Mesothelial cell of epicardium (in vitro differentiated cells): ENCODE measurements at regions not wholly inside any gene's neighbourhood (a gene's known extent, or its start where the extent isn't known, plus 50 kb on each side); places are given as distances from the start of the nearest gene placed in this dataset.

Experiments
- DNase-seq, 2 experiments: peaks; one replicate each; pipeline ENCODE4 v3.0.0; 2021; ENCODE audit warnings: low spot score in 2 of 2; ENCODE audit not compliant: unreplicated experiment in 2 of 2
- H3K27ac Mint-ChIP-seq: 2 replicates; pipeline ENCODE4 v1.8.0; 2021; ENCODE audit warnings: mixed read lengths
- H3K27me3 Mint-ChIP-seq: 2 replicates; pipeline ENCODE4 v1.8.0; 2021; ENCODE audit warnings: low read depth, mixed read lengths
- H3K36me3 Mint-ChIP-seq: 2 replicates; pipeline ENCODE4 v1.8.0; 2021; ENCODE audit warnings: mixed read lengths
- H3K4me1 Mint-ChIP-seq: 2 replicates; pipeline ENCODE4 v1.8.0; 2021; ENCODE audit warnings: mixed read lengths
- H3K4me3 Mint-ChIP-seq: 2 replicates; pipeline ENCODE4 v1.8.0; 2021; ENCODE audit warnings: mild to moderate bottlenecking, moderate library complexity, mixed read lengths
- H3K9me3 Mint-ChIP-seq: 2 replicates; pipeline ENCODE4 v1.8.0; 2021; ENCODE audit warnings: mixed read lengths
- TF ChIP-seq, protein P1 (sequence below): fragments of 200-600 bp; sonication (generic); IDR thresholded peaks from one replicate; pipeline ENCODE4 v1.5.0; 2021; ENCODE audit warnings: antibody characterized with exemption; ENCODE audit not compliant: unreplicated experiment

DNA sequence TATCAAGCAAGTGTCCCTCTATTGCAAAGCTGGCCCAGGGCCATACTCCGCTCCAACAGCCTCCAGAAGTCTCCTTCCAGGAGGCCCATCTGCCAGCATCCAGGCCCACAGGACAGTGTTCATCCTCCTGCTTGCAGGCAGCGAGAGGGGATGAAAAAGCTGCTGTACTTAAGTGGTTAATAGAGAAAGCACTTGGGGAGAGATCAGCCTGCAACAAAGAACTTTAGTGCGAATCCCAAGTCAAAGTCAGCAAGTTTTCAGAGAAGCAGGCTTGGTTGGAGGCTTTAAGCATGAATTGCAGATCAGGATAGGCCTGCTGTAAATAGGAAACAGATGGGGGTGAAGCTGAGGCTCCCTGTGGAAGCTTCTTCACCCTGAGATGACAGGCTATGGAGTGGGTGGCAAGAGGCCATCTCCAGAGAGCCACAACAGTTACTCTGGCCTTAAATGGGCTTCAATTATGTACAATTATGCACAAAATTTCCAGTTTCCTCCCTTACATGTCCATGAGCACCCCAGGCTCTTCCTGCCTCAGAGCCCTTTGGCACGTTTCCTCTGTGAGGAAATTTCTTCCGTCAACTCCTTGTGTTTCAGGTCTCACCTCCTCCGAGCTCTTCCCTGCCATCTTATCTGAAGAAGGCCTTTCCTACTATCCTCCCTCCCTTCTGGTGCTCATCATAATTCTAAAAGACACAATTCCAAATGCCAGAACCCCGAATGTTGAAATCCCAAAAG is 98.0 kb upstream of the NR3C1 start:
- no peaks in the 10 kb centered on the region for H3K36me3 Mint-ChIP-seq
- no peak overlapping the region for H3K27ac Mint-ChIP-seq
- H3K4me1 Mint-ChIP-seq, result peaks cover 18% of the 10 kb centered on the region
- H3K9me3 Mint-ChIP-seq, result peaks cover 10% of the 10 kb centered on the region
- H3K27me3 Mint-ChIP-seq, result no peaks in the 10 kb centered on the region
- TF ChIP-seq, protein P1, sequence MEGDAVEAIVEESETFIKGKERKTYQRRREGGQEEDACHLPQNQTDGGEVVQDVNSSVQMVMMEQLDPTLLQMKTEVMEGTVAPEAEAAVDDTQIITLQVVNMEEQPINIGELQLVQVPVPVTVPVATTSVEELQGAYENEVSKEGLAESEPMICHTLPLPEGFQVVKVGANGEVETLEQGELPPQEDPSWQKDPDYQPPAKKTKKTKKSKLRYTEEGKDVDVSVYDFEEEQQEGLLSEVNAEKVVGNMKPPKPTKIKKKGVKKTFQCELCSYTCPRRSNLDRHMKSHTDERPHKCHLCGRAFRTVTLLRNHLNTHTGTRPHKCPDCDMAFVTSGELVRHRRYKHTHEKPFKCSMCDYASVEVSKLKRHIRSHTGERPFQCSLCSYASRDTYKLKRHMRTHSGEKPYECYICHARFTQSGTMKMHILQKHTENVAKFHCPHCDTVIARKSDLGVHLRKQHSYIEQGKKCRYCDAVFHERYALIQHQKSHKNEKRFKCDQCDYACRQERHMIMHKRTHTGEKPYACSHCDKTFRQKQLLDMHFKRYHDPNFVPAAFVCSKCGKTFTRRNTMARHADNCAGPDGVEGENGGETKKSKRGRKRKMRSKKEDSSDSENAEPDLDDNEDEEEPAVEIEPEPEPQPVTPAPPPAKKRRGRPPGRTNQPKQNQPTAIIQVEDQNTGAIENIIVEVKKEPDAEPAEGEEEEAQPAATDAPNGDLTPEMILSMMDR, result no peak
- H3K4me3 Mint-ChIP-seq, result no peak overlapping the region
- no peak for DNase-seq

GRCh38 chr5:143499480-143500114 is 96.1 kb upstream of the NR3C1 start:
- TF ChIP-seq, protein P1, result no peak
- Mint-ChIP-seq H3K27me3 (no peaks in the 10 kb centered on the region), H3K4me1 (peaks cover 28% of the 10 kb centered on the region), H3K27ac (no peak overlapping the region), H3K9me3 (no peaks in the 10 kb centered on the region), H3K36me3 (no peaks in the 10 kb centered on the region), H3K4me3 (no peak overlapping the region)
- DNase-seq, result no peak

DNA sequence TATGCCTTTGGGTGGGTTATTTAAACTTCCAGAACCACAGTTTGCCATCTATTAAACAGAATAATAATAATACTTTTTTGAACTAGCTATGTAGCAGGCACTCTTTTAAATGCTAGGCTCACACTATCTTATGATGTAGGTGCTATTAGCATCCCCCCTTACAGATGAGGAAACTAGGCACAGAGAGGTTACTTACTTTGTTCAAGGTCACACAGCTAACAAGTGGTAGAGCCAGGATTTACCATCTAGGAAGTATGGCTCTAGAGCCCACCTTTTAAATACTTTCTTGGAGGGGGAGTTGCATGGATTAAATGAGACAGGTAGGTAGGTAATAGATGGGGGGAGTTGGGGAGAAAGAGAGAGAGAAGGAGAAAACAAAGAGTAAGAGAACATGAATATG is 95.3 kb upstream of the NR3C1 start:
- H3K27me3 Mint-ChIP-seq, result no peaks in the 10 kb centered on the region
- no peaks in the 10 kb centered on the region for H3K36me3 Mint-ChIP-seq
- no peak for DNase-seq
- no peak overlapping the region for H3K27ac Mint-ChIP-seq
- no peak overlapping the region for H3K4me3 Mint-ChIP-seq
- TF ChIP-seq, protein P1, result no peak
- H3K9me3 Mint-ChIP-seq, result no peaks in the 10 kb centered on the region
- H3K4me1 Mint-ChIP-seq, result peaks cover 33% of the 10 kb centered on the region

- TF ChIP-seq, protein P1, result no peak
- Mint-ChIP-seq H3K4me1 (peaks cover 35% of the 10 kb centered on the region), H3K27me3 (no peaks in the 10 kb centered on the region), H3K4me3 (no peak overlapping the region), H3K36me3 (no peaks in the 10 kb centered on the region), H3K9me3 (peaks cover 3% of the 10 kb centered on the region), H3K27ac (no peak overlapping the region)
- no peak for DNase-seq
Measured at GRCh38 chr5:143497749-143498148, 94.3 kb upstream of the NR3C1 start.

GRCh38 chr5:143496943-143497342 is 93.5 kb upstream of the NR3C1 start:
- no peak for DNase-seq
- TF ChIP-seq, protein P1, result no peak
- H3K27me3 Mint-ChIP-seq, result no peaks in the 10 kb centered on the region
- peaks cover 8% of the 10 kb centered on the region for H3K9me3 Mint-ChIP-seq
- H3K4me3 Mint-ChIP-seq, result no peak overlapping the region
- H3K4me1 Mint-ChIP-seq, result peaks cover 35% of the 10 kb centered on the region
- H3K36me3 Mint-ChIP-seq, result no peaks in the 10 kb centered on the region
- no peak overlapping the region for H3K27ac Mint-ChIP-seq
